HFFc6 (cell line): ENCODE measurements at regions not wholly inside any gene's neighbourhood (a gene's known extent, or its start where the extent isn't known, plus 50 kb on each side); places are given as distances from the start of the nearest gene placed in this dataset.

ENCODE experiments used
- DNase-seq: peaks from one replicate; pipeline ENCODE4 v3.0.0-alpha.2; 2018
- H3K27ac Mint-ChIP-seq: 2 replicates; pipeline ENCODE4 v1.8.0; 2020; ENCODE audit warnings: mild to moderate bottlenecking, mixed read lengths
- H3K27me3 Mint-ChIP-seq: 2 replicates; pipeline ENCODE4 v1.8.0; 2021; ENCODE audit warnings: mild to moderate bottlenecking, moderate library complexity, mixed read lengths; ENCODE audit not compliant: insufficient read depth
- H3K36me3 Mint-ChIP-seq: 2 replicates; pipeline ENCODE4 v1.8.0; 2021; ENCODE audit warnings: low read depth, mixed read lengths
- H3K4me1 Mint-ChIP-seq: 2 replicates; pipeline ENCODE4 v1.8.0; 2020; ENCODE audit warnings: low read depth, mixed read lengths
- H3K4me3 Mint-ChIP-seq: 2 replicates; pipeline ENCODE4 v1.8.0; 2020; ENCODE audit warnings: mild to moderate bottlenecking, moderate library complexity, mixed read lengths
- H3K9me3 Mint-ChIP-seq: 2 replicates; pipeline ENCODE4 v1.8.0; 2020; ENCODE audit warnings: mild to moderate bottlenecking, mixed read lengths
- CTCF ChIP-seq: fragments of 200-600 bp; sonication (generic); IDR thresholded peaks from 2 replicates; pipeline ENCODE4 v1.5.0; 2021; ENCODE audit warnings: antibody characterized with exemption, mild to moderate bottlenecking

- Mint-ChIP-seq H3K4me1 (no peaks in the 10 kb centered on the region), H3K36me3 (0 out of 2 replicates have a peak, but pooled peaks cover 5% of the 10 kb centered on the region), H3K4me3 (no peak overlapping the region), H3K9me3 (peaks cover 5% of the 10 kb centered on the region), H3K27ac (no peak overlapping the region), H3K27me3 (peaks cover 19% of the 10 kb centered on the region; the same call in 1 of the 2 replicates)
- no peak for DNase-seq
- TF ChIP-seq CTCF: no peak
These were observed 125.7 kb downstream of the OAT start for GRCh38 chr10:124292911-124293615.

GRCh38 chr10:124291001-124291701 is 127.6 kb downstream of the OAT start:
- Mint-ChIP-seq H3K27me3 (peaks cover 6% of the 10 kb centered on the region; the same call in 1 of the 2 replicates), H3K4me1 (no peaks in the 10 kb centered on the region), H3K4me3 (no peak overlapping the region), H3K9me3 (no peaks in the 10 kb centered on the region; the same call in 1 of the 2 replicates), H3K27ac (no peak overlapping the region), H3K36me3 (no peaks in the 10 kb centered on the region)
- no peak for TF ChIP-seq CTCF
- DNase-seq: no peak

- H3K27ac Mint-ChIP-seq: no peak overlapping the region
These were observed 128.6 kb downstream of the OAT start for GRCh38 chr10:124289851-124290795.

GRCh38 chr10:124288928-124289850 is 129.5 kb downstream of the OAT start:
- H3K36me3 Mint-ChIP-seq: no peaks in the 10 kb centered on the region
- no peaks in the 10 kb centered on the region; the same call in 1 of the 2 replicates for H3K9me3 Mint-ChIP-seq
- H3K27ac Mint-ChIP-seq: no peak overlapping the region
- no peak overlapping the region for H3K4me3 Mint-ChIP-seq
- DNase-seq: no peak
- TF ChIP-seq CTCF: no peak
- no peaks in the 10 kb centered on the region for H3K4me1 Mint-ChIP-seq
- peaks cover 11% of the 10 kb centered on the region; the same call in 1 of the 2 replicates for H3K27me3 Mint-ChIP-seq

More at GRCh38 chr10:124289851-124290795, 128.6 kb downstream of the OAT start:
- TF ChIP-seq CTCF: no peak
- Mint-ChIP-seq H3K4me3 (no peak overlapping the region), H3K4me1 (no peaks in the 10 kb centered on the region), H3K9me3 (no peaks in the 10 kb centered on the region; the same call in 1 of the 2 replicates), H3K27me3 (peaks cover 11% of the 10 kb centered on the region; the same call in 1 of the 2 replicates), H3K36me3 (no peaks in the 10 kb centered on the region)
- DNase-seq: no peak
